Right ventricle myocardium superior (tissue), 1 donor: ENCODE measurements at regions not wholly inside any gene's neighbourhood (a gene's known extent, or its start where the extent isn't known, plus 50 kb on each side); places are given as distances from the start of the nearest gene placed in this dataset.

Experiments
- ATAC-seq: fragments of 200-7000 bp; cut with Tn5 transposase; one replicate; pipeline ENCODE4 v1.9.1; 2020; ENCODE audit warnings: mild to moderate bottlenecking; ENCODE audit not compliant: poor library complexity
- DNase-seq: peaks from one replicate; pipeline ENCODE4 v3.0.0-alpha.2; 2020
- intact Hi-C: fragments of 100-400 bp; cut with DNase I; formaldehyde crosslinking; loops from one replicate; pipeline ENCODE4 v1.11.2; 2022
- donor health status: DM: no; HTN: yes; CAD: no; lungs with severe emphysema.

GRCh38 chr2:215626063-215626462, 190.2 kb upstream of the FN1 start:
- DNase-seq (no peak), ATAC-seq (no peak)
- intact Hi-C loops = no loop called here

DNA sequence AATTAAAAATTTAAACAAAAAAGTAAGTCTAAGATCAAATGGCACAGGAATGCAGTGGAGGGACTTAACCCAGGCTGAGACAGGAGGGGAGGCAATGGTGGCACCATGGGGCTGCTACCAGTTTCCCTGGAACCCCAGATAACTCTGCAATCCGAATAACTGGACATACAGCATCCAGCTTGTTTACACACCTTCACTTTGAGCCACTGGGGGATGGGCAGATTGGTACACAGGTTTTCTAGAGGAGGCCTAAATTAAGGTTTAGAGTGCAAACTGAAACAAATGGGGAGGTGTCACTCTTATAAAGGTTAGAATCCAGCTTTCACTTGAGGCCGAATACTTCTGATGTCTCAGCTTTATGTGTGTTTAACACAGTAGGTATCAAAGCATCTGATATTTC, 189.3 kb upstream of the FN1 start:
- ATAC-seq = no peak
- DNase-seq = no peak
- intact Hi-C loops = no loop called here

- peak; percentile 85 for ATAC-seq
- intact Hi-C loops = no loop called here
- DNase-seq = peak; percentile 43
Measured at GRCh38 chr2:215624423-215624829, 188.6 kb upstream of the FN1 start.

DNA sequence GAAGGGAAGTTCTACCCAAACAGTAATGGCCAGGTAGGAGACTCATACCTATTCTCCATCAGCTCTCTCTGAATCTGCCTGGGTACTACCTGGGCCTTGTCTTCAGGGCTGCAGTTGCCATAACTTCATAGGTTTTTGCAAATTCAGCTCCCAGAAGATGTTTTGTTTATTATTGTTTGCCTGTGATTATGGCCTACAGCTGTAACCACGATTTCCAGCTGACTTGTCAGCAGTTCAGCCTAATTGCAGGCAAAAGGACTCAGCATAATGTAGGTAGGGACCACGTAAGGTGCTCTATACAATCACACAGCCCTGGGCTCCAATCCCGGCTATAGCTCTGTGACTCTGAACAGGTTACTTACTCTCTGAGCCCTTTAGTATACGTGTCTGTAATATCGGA, 187.0 kb upstream of the FN1 start:
- DNase-seq (no peak), ATAC-seq (no peak)
- intact Hi-C loops = no loop called here

- intact Hi-C loops = no loop called here
Measured at GRCh38 chr2:215621381-215621780, 185.5 kb upstream of the FN1 start.

DNA sequence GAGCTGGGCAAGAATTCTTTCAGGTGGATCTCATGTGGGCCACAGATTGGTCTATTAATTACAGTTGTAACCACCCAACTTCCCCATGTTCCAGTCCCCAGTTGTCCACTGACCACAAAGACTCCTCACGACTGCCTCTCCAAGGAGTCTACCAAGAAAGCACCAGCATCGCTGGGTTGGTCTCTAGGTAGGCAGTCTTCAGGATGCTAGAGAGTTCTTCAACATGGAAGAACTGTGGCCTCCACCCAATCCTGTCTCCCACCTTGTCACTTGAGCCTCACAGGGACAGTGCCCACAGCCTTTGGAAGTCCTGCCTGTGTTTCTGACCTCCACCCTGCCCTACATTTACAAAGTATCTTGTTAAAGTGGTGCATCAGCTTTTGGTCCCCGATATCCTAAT, 184.7 kb upstream of the FN1 start:
- DNase-seq = no peak
- intact Hi-C loops = no loop called here
- ATAC-seq = no peak

More at GRCh38 chr2:215621381-215621780, 185.5 kb upstream of the FN1 start:
- ATAC-seq (no peak), DNase-seq (no peak)

- intact Hi-C loops = no loop called here
- DNase-seq (peak; percentile 73), ATAC-seq (peak; percentile 37)
Measured at GRCh38 chr2:215619989-215620388, 184.1 kb upstream of the FN1 start.

DNA sequence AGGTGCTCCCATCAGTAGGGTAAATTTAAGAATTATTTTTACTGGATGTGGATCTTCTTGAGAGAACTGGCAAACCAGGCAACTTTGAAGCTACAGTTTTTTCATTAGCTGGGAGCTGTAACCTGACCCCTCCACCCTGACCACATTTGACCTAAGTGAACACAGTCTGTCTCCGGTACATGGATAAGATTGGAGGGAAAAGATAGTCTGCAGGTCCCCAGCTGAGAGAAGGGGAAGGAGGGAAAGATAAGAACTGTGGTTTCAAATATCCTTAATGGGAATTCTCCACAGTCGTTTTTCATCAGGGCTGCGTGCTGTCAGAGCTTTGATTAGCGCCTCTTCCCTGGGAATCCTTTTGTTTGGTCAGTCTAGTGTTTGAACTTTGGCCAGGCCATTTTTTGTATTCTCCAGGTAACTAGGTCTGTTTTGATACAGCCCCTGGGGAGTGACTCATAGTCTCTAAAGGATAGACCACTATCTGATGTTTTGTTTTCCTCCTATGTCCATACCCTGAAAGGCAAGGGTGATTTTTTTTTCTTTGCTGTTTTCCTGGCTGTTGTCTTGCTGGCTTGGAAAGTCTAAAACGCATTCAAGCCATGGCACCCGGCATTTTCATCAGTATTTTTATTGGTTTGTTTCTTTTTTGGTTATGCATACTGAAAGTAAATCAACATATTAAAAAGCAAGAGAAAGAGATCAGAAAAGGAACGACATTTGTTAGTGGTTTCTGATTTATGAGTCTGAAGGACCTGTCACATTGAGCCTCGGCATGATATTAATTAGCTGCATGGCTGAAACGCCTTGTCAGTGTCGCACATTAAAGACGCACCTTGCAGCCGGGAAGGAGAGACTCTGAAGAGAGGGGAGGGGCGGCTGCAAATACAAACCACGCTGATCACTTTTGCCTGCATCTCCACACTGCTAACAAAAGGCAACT, 183.4 kb upstream of the FN1 start:
- intact Hi-C loops = no loop called here
- DNase-seq = no peak
- ATAC-seq = no peak

- intact Hi-C loops = no loop called here
Measured at GRCh38 chr2:215618145-215618544, 182.3 kb upstream of the FN1 start.

DNA sequence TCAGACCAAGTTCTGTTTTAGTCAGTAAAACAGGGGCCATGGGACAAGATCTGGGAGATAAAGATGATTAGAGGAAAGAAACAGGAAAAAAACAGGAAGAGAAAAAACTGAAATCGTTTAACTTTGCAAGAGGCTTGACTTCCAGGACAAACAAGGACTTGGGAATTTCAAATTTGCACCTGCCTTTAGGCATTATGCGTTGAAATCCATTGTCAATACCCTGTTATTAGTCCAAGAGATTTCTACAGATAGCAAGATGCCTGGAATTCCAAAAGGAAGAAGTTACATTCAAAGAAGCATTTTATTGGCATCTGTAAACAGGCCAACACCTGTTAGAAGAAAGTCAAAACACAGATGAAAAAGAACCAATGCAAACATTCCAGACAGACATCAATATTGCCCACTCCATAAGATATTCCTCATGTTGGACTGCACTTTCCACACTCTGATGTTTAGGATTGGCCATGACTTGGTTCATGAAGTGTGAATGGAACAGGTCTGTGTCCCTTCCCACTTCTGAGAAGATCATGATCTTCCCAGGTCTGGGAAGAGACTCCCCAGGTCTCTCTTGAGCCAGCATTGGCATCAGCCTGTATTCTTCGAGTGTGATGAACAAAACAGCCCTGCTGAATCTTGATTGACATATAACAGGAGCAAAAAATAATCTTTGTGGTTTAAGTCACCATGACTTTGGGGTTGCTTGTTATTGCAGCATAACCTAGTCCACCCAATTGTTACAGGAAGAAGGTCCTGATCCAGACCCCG, 181.4 kb upstream of the FN1 start:
- no peak for ATAC-seq
- no peak for DNase-seq
- intact Hi-C loops = no loop called here

More at GRCh38 chr2:215618145-215618544, 182.3 kb upstream of the FN1 start:
- ATAC-seq (no peak), DNase-seq (no peak)

GRCh38 chr2:215615803-215616174, 179.9 kb upstream of the FN1 start:
- DNase-seq (no peak), ATAC-seq (no peak)
- intact Hi-C loops = no loop called here

DNA sequence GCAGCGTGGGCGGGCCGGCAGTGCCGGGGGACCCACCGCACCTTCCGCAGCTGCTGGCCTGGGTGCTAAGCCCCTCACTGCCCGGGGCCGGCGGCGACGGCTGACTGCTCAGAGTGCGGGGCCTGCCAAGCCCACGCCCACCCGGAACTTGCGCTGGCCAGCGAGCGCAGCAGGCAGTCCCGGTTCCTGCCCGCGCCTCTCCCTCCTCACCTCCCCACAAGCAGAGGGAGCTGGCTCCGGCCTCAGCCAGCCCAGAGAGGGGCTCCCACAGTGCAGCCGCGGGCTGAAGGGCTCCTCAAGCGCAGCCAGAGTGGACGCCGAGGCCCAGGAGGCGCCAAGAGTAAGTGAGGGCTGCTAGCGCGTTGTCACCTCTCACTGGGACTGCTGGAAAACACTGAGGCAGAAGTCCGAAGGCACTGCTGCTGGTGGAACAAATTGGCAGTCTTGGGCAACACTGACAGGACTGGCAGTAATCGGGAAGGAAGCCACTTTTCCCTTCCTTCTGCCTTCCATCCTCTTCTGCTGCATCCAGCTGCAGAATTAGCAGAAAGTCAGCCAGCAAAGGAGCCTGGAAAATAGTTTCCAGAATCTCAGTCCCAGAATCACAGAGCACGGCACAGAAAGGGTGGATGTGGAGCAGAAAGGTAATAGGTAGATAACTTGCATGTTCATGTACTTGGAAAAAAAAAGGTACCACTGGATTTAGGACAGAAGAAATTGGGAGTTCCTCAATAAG, 179.4 kb upstream of the FN1 start:
- no peak for ATAC-seq
- intact Hi-C loops = no loop called here
- peak; percentile 43 for DNase-seq

DNA sequence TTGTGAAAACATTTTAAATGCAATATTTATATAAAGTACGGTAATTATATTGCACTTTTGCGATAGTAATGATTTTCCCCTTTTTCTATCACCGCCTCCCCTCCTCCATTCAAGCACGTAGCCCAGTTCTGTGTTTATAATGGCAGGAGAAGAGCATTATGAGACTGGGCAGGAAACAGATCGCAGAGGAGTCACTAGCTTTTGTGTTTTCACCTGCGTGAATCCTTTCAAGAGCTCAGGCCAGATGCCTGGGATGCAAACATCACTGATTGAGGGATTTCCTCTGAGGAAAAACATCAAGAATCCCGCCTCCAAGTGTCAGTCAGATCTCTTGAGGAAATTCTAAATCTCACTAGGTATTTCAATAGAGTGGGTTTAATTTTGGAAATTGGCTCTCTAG, 178.4 kb upstream of the FN1 start:
- DNase-seq = no peak
- intact Hi-C loops = no loop called here
- ATAC-seq = no peak

DNA sequence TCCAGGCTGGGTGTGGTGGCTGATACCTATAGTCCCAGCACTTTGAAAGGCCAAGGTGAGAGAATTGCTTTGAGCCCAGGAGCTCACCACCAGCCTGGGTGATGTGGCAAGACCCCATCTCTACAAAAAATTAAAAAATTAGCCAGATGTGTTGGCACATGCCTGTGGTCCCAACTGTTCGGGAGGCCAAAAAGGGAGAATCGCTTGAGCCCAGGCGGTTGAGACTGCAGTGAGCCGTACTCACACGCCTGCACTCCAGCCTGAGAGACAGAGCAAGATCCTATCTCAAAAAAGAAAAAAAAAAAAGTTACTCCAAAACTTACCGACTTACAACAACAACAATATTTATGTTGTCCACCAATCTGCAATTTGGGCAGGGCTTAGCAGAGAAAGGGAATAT, 178.0 kb upstream of the FN1 start:
- intact Hi-C loops = no loop called here

DNA sequence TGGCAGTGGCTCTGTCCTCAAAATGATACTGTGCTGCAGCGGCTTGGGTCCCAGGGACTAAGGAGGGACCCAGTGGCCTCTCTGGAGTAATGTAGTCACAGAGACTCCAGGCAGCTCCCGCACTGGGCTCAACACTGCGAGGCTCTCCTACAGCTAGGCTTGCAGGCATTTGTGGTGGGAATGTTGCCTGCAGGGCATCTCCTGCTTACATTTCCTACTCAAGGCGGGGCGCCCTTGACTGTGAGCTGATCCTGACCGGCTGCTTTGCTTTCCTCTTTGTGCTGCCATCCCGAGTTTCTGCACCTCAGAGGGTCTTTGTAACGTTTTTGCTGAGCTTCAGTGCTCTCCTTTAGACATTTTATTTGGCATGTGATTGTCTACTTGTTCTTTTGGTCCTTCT, 177.4 kb upstream of the FN1 start:
- intact Hi-C loops = no loop called here
- DNase-seq = no peak
- ATAC-seq = no peak

More for the DNA sequence above, 178.0 kb upstream of the FN1 start:
- no peak for DNase-seq
- ATAC-seq = no peak

- DNase-seq = no peak
- ATAC-seq = no peak
- intact Hi-C loops = no loop called here
Measured at GRCh38 chr2:215612786-215613185, 176.9 kb upstream of the FN1 start.

DNA sequence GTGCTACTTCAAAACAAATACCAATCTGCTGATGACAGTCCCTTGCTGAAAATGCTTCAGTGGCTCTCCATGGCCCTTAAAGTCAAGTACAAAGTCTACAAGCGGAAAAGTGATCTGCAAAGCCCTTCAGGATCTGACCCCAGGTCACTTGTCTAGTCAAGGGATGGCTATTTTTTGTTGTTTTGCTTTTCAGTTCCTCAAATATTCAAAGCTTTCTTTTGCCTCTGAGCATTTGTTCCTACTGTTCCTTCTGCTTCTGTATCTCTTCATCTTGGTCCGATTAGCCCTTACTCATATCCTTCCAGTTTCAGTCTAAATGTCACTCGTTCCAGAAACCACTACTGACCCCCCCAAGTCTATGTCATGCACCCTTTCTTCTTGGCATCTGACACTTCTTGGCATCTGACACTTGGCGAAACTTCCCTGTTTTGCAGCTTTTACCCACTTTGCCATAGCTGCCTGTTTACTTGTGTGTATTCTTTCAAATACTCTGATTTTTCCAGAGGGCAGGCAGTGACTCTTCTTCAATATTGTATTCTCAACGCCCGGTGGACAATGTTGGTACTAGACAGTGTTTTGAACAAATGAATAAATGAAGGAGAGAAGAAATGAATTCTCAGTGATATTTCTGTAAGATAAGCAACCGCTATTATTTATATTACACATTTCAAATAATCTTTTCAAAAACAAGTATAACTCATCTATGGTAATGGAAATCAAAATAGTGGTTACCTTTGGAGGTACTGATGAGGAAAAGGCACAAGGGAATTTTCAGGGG, 175.9 kb upstream of the FN1 start:
- no peak for DNase-seq
- peak; percentile 51 for ATAC-seq

More for the DNA sequence above, 175.9 kb upstream of the FN1 start:
- intact Hi-C loops = no loop called here
